NCI-H187 (cell line): ENCODE measurements at regions not wholly inside any gene's neighbourhood (a gene's known extent, or its start where the extent isn't known, plus 50 kb on each side); places are given as distances from the start of the nearest gene placed in this dataset.
"Not testable (repeated sequence)": the region's sequence is repeated elsewhere in the genome, so short reads cannot be mapped to it uniquely, and the experiment has no call there.

Experiments
- DNase-seq, 2 experiments: peaks; one replicate each; lab custom pipeline; 2025; lab: John Stamatoyannopoulos, UW

DNA sequence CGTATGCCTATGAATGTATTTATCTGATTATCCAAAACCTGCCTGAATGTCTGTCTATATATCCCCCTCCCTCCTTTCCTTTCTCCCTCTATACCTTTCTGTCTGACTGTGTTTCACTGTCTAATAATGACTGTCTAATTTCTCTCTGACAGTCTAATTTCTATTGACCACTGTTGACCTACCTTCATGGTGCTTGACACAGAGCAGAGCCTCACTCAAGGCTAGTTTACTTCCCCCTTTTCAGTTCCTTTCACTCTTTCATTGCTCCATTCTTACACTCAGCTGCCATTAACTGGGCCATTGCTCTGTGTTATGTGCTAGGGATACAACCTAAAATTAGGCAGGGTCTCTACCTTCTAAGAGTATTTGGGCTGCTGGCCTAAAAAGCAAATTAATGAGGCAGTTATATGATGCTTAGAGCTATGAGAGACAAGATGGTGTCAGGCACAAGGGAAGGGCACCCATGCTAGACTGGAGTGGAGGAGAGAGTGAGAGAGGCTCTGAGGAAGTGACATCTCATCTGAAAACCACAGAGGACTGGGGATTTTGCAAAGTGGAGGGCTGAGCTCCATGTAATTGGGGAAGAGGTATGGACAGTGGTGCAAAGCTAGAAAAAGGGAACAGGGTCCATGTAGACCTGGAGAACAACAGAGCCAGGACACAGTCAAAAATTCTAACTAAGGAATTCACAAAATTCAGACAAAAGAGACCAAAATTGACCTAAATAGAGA lies 348.6 kb upstream of the CHRNA7 start:
- not testable (repeated sequence) for DNase-seq

DNA sequence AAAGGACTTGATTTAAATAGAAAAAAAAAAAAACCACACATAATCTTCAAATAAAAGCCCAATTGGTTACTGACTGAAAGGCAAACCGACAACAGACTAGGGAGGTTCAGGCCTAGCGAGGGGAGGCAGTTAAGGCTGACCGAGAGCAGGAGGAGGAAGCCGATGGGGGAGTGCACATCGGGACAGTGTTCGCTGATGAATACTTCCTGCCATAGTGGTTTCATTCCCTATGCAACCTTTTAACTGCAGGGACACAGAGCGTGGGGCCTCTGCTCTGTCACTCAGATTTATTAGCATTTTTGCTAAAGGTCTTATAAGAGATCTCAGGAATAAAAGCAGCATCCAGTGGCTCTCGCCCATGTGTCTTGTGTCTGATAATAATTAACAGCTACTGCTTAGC lies 343.2 kb upstream of the CHRNA7 start:
- DNase-seq = not testable (repeated sequence)

DNA sequence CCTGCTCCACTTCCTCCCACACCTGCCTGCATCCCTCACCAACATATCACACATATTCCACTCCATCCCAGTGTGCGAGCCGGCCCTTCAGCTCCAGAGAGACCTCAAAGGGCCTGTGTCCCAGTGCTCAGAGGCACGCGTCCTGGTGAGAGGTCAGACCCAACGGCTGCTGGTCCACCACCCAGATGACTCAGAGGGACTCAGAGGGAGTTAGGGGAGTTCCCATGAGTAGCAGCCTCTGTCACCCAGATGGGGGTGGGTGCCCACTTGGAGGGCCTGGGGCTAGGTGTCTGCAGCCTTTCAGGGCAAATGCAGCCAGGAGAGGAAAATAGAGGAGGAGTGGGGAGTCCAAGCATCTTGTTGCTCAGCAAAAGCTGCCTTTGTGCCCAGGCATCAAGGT lies 333.8 kb upstream of the CHRNA7 start:
- DNase-seq = not testable (repeated sequence)

DNA sequence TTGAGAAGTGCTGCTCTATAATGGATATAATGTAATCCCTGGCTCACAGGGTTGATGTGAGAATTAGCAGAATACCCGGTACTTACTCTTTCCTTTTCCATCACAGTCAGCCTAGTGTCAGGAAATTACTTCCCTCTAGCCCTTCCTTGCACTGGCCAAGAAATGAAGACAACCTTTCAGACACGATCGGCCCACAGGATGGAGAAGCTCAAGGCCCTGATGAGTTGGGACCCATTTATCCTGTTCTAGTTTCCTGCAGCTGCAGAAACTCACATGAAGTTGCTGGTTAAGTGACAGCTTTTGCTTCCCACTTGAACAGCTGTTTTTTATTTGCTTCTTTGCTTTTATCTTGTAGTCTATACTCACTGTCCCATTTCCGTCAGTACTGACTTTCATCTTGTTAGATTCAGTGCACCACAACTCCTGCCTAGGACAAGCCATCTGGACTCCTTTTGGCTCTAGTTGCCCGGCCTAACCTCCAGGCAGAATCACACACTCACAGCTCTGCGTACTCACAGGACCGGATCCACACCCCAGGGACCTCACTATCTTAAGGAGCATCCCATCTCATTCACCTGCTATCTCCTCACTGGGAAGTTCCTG lies 325.1 kb upstream of the CHRNA7 start:
- DNase-seq = not testable (repeated sequence)

DNA sequence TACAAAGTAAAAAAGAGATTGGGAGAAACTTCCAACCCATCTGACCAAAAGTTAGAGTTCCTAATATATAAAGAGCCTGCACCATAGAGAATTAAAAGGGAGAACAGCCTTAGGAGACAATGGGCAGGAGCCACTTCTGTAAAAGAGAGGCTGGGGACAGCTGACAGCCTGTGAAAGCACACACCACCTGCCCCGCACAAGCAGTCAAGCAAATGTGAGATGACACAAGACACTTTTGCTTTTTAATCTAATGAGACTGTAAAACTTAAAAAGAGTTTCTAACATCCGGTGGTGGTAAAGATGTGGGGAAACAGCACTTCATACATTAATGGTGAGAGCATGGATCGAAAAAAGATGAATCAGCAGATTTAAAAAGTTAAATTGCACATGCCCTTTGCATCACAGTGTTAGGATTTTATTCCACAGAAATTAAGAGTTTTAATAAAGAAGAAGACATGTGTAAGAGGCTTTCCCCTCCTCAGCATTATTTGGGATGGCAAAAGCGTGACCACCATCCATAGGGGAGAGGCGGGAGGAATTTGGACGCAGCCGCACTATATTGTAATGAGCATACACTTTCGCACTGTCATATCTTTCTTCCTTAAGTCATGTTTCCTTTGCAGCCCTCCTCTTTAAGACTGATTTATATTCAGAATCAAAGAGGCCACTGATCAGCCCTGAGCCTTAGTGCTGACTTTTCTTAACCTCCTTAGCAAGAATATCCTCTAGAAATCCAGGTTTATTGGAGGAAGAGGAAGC lies 322.2 kb upstream of the CHRNA7 start:
- DNase-seq = not testable (repeated sequence)

DNA sequence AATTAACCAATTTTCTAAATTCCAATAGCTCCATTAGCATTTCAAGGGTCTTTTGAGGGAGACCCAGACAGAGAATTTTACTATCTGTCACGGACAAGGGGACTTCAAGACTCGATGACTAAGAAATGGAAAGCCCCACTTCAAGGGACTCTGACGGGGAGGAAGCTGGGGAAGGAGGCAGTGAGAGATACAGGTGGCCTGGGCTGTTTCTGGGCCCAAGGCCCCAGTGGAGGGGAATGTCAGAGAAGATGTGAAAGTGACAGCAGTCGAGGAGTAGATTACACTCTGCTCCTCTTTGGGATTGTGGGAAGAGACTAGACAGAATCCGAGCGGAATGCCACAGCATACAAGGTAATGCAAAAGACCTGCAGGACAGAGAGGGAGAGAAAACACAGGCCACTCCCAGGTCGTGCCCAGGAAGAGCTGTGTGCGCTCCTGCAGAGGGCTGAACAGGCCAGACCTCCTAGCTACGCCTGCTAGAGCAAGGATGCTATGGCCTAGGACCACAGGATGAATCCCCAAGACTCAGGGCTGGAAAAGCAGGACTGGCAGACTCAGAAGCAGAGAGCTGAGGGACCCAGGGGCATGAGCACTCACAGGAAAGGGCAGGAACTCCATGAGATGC lies 321.5 kb upstream of the CHRNA7 start:
- not testable (repeated sequence) for DNase-seq

DNA sequence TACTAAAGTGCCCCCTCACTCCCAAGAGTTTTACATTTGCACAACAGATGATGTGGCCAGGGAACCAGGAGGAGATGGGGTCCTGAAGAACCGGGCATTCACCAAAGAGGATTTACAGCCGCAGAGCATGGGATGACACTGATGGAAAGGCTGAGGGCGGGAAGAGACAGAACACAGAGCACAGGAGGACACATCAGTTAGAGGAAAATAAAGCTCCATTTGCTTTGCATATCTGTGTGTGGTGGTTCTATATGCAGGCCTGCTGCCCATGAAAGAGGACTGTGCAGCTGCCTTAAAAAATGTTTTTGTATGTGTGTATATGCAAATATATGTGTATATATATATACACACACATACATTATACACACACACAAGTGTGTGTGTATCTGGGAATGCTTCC lies 320.8 kb upstream of the CHRNA7 start:
- not testable (repeated sequence) for DNase-seq

DNA sequence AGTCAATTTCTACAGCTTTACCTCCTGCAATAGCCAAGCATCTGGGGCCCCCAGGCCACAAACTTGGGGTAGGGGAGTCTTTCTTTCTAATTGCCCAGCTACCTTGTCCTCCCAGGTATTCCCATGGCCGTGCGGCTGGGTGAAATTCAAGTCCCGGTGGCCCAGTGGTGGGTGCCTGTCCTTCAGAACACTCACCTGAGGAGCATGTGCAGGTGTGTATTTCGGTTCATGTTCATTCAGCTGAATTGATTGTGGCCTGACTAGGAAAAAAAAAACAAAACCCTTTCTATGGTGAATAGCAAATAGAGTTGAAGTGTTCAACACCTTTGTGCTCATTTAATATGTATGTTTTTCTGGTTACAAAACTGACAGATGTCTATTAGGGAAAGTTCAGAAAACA lies 319.5 kb upstream of the CHRNA7 start:
- not testable (repeated sequence) for DNase-seq

DNA sequence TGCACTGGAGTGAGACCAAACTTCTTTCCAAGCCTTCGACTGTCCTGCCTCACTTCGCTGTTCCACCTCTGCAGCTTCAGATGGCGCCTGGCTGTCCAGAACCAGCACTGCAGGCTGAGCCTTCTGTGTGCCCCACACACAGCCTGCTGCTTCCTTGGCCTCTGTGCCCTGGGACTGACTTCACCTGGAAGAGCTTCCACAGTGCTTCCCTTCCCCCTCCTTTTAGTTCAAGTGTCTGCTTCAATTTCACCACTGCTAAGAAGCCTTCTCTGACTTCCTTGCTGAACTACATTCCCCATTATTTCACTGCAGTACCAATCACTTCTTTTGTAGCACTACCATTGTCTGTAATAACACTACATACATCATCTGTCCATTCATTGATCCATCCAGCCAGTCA lies 315.1 kb upstream of the CHRNA7 start:
- not testable (repeated sequence) for DNase-seq

DNA sequence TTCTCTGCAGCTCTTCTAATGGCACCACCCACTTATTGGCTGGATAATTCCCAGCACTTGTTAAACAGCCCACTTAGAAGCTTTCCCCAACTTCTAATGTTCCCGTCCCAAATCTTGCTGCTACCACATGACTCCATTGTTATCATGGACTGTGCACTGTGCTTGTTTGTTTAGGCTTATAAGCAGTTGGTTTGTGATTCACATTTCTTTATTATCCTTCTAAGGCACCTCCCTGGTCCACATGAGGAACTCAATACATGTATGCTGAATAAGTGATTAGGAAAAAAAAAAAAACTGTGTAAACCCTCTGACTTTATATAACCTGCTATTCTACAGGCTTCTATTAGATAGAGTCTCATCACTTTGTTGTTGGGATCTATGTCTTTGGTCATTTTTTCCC lies 311.7 kb upstream of the CHRNA7 start:
- not testable (repeated sequence) for DNase-seq

DNA sequence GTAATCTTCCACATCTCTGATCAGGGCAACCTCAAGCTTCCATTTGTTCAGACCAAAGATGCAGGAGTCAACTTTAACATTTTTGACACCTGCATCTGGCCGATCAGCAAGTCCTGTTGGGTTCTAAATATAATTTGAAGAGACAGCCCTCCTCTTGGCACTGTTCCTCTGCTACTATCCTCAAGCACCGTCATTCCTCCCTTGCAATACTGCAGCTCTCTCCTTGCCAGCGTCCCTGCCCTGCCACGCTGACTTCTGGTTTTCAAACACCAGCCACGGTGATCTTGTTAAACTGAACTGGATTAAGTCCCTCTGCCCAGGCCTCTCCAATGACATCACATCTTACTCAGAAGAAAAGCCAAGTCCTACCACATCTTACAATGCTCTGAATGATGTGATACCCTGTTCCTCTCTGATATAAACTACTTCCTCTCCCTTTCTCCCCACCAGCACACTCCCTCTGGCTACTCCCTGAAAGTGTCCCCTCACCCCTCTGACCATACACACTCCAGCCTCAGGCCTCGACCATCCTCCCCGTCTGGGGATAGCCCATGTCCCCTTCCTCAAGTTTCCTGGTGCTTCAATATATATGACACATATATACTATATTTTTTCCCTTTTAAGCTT lies 310.8 kb upstream of the CHRNA7 start:
- not testable (repeated sequence) for DNase-seq

DNA sequence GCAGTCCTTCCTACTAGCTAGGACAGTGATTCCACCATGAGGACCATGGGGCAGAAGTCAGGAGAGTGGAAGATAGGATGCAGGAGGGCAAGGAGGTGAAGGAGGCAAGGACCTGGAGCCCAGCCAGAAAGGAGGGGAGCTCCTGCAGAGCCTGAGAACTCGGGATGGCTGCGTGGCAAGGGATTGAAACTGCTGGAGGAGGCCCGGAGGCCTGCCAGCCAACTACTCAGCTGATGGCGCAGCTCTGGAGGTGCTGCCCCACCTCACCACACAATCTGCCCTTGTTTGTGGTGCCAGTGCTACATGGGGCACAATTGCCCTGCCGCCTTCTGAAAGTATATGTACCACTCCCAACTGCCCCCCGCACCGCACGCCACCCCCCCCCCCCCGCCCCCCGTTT lies 307.3 kb upstream of the CHRNA7 start:
- DNase-seq = not testable (repeated sequence)

DNA sequence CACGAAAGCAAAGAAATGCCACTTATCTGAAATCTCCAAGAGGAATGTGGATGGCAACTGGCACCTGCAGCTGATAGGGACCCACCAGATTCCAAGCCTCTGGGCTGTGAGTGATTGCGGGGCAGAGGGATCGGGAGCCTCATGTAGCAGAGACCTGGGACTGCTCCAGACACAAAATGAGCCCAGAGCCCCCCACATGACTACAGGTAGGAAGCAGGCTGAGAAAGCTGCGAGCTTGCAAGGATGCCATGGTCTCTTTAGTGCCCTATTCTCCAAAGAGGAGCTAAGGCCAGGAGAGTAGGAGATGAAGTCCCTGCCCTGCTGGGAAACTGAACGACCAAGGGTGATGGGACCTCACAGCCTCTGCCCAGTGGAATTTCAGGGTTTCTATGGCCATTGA lies 305.4 kb upstream of the CHRNA7 start:
- DNase-seq = not testable (repeated sequence)

DNA sequence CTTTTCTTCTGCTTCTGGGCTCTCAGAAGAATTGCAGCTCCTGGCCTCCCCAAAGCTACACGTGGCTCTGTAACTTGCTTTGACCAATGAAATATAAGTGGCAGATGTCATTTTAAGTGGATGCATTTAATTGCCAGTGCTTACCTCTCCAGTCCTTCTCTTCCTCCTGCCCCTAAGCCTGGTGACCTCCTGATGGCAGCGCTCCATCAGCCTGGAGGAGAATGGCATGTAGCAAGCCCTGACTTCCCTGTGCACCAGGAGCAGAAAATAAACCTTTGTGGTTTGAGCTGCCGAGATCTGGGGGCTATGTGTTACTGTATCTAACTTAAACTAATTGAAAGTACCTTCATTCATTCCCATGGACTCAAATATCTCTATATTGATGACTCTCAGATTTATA lies 304.7 kb upstream of the CHRNA7 start:
- not testable (repeated sequence) for DNase-seq

DNA sequence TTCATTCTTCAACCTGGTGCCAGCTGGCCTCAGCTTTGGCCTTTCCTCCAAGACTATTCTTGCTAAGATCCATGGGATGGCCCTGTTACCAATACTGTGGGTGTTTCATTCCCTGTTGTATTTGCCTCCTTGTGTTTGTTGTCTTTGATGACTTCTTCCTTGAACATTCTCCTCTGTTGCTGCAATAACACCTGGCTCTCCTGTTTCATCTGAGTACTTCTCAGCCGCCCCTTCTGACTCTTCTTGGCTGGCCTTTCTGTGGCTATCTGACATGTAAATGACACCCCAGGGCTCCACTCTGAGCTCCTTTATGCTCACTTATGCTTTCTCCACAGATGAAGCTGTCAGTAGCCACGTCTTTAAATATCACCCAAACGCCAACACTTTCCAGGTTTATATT lies 302.7 kb upstream of the CHRNA7 start:
- no peak for DNase-seq

DNA sequence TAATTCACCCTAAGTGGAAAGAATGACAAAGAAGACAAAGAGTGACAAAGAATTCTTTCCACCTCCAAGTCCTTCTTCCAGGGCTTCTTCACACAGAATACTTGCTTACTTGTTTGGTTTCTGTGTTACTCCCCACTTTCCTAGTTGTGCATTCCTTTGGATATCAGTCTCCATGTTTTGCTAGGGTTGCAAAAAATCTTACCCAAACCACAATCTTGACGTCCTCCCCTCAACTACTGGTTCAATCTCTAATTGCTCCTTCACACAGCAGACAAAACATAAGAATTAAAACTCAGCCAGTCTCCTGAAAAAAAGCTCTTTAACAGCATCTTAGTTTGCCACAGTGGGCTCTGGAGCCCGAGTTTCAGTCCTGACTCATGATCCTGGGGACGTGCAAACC lies 297.6 kb upstream of the CHRNA7 start:
- no peak for DNase-seq

DNA sequence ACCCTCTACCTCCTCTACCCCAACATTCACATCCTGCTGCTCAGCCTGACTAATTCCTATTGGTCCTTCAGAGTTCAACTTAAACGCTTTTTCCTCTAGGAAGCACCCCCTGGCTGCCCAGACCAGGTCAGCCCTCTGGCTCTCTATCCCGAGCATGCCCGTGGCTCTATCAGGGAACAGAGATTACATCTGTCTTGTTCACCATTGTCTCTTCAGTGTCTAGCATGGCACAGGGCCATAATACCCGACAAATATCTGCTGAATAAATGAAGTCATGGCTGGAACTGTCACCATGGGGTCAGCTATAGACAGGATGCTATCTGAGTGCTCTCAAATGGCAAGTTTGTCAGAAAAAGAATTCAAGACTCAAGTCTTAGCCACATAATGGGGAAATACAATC lies 296.9 kb upstream of the CHRNA7 start:
- no peak for DNase-seq

DNA sequence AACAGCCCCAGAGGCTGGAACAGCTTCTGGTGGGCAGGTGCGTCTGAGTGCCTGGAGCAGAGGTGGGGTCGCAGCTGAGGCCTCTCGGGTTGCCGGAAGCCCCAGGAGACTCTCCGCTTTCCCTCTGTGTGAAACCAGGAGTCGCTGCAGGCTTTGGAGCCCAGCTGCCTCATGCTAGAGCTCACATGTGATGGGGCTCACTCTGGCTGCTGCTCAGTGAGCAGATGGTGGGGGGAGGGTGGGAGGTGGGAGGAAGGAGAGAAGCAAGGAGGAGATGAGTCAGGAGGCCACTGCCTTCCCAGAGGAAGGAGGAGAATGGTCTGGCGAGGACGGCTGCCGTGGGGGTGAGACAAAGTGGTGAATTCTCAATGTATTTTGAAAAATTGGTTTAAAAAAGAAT lies 290.1 kb upstream of the CHRNA7 start:
- no peak for DNase-seq

DNA sequence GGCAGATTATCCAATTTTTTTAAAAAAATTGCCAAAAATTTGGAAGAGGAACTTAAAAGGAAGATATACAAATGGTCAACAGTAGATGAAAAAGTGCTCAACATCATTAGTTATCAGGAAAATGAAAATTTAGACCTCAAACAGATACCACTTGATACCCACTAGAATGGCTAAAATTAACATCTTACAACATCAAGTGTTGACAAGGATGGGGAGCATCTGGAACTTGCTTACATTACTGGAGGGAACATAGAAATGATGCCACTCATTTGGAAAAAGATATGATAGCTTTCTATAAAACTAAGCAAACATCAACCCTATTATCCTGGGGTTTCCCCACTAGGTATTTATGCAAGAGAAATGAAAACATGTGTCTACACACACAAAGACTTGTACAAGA lies 284.5 kb upstream of the CHRNA7 start:
- no peak for DNase-seq

DNA sequence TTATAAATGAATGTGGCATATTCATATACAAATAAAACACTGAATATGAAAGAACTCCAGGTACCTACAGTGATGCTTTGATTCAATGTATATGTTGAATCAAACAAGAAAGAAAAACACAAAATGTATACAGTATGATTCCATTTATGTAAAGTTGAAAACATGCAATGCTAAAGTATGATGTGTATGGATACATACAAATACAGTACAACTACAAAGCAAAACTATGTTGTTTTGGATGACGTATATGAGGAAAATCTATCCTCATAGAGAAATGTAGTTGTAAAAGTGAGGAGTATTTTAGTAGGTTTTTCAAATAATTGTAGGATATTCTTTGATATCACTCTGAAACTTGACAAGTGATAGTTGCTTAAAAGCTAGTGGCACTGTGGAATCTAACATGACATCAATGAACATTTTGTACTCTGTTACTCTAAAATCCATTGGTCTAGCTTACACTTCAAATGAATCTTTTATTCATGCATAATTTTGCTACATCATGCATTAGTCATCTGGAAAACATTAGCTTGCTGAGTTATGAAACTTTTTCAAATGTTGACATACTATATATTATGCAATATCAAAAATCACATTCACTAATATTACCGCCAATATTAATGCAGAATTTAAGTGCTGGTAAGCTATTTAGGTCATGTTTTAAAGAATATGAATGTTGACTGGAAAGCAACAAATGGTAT lies 278.1 kb upstream of the CHRNA7 start:
- no peak for DNase-seq

DNA sequence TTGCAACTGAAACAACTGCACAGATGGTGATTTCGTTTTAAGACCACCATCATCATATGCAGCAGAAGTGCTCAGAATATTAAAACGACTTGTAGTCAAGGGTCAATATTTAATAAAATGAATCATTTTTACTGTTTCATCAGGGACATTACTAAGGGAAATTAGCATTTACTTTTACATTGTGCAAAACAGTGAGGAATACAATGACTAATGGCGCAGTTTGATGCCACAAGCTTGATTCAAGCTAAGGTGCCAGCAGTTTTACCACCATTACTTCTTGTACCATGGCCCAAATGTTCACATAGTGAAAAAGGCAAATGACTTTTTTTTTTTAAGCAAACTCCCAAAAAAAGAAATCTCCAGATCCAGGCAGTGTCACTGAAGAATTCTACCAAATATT lies 277.4 kb upstream of the CHRNA7 start:
- DNase-seq = no peak

DNA sequence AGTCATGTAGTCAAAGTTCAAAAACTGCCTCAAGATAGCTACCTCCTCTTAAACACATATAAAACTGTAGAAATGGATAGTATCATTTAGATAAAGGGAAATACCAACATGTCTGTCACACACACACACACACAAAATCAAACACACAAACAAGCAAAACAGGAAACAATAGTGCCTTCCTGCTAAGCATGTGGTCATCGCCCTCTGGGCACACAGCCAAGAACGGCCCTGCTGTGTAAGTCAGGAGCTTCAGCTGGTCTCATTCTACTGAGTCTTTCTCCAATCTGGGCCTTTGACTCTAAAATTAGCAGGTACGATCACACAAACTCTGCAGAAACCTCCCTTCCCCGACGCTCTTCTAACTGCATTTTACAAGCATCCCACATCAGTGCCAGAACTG lies 272.2 kb upstream of the CHRNA7 start:
- DNase-seq = no peak
